ENCODE measurements at regions not wholly inside any gene's neighbourhood (a gene's known extent, or its start where the extent isn't known, plus 50 kb on each side); places are given as distances from the start of the nearest gene placed in this dataset.

DNA sequence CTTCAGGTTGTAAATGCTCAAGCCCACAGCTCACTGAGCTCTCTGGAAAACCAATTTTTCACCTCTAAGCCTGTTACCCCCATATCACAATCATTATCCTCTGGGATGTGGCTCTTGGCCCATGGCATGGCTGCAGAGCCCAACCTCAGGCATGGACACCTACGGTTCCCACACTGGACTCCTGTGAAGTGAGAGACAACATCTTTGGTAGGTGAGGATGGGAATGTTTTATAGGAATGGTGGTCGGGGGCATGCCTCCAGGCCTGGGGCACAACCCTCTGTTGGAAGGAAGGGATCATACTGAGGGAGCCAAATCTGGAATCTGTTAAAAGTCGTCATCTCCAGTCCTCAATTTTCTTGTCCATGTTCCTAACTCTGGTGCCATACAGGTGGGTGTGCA, 179.1 kb downstream of the FOXD2 start:
- intact Hi-C loops (cut with DNase I, micrococcal nuclease), result no loop called here

DNA sequence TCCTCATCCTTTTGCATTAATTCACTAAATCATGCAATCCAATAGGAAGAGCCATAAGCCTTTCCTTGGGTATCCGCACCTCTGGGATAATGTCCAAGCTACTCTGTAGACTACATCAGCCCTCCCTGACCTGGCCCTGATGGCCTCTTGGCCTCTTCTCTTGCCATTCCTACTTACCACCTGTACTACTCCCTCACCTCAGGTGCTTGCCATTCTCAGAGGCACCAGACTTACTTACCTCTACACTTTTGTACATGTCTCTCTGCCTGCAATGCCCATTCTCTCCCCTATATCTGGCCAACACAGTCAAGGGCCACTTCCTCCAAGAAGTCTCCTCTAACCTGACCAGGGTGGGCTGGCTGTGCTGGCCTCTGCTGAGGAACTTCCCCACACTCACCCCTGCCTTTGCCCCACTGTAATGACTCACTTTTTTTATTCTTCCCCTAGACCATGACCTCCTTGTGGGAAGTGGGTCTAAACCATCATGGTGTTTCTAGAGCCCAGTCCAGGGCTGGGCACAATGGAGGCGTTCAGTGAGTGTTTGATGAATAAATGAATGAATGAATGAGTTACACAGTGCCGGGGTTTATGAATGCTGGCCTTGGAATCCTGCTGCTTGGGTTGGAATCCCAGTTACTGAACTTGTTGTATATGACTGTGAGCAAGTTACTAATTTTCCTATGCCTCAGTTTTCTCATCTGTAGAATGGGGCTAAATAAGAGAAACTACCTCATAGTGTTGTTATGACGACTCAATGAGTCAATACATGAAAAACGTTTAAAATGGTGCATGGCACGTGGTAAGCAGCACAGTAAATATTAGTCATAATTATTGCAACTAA, 179.8 kb downstream of the FOXD2 start:
- Mint-ChIP-seq H3K27me3 (peaks cover 15% of the 10 kb centered on the region), H3K27ac (no peak overlapping the region), H3K9me3 (ENCODE audit: low read depth) (no peaks in the 10 kb centered on the region), H3K36me3 (ENCODE audit: low read depth) (no peaks in the 10 kb centered on the region), H3K4me1 (no peaks in the 10 kb centered on the region), H3K4me3 (no peak overlapping the region)
- CTCF ChIA-PET, result no interaction called here
- peak; percentile 16 for ATAC-seq
- intact Hi-C loops (cut with DNase I, micrococcal nuclease), result no loop called here
- POLR2A ChIA-PET, result no interaction called here
- DNase-seq, result no peak

More for the DNA sequence above, 179.1 kb downstream of the FOXD2 start:
- ChIA-PET CTCF (no interaction called here), POLR2A (no interaction called here)
- ATAC-seq, result no peak
- Mint-ChIP-seq H3K27me3 (peaks cover 15% of the 10 kb centered on the region), H3K9me3 (ENCODE audit: low read depth) (no peaks in the 10 kb centered on the region), H3K4me1 (no peaks in the 10 kb centered on the region), H3K27ac (no peak overlapping the region), H3K36me3 (ENCODE audit: low read depth) (no peaks in the 10 kb centered on the region), H3K4me3 (no peak overlapping the region)
- no peak for DNase-seq

- intact Hi-C loops (cut with DNase I, micrococcal nuclease), result no loop called here
- Mint-ChIP-seq H3K9me3 (ENCODE audit: low read depth) (no peaks in the 10 kb centered on the region), H3K4me1 (no peaks in the 10 kb centered on the region), H3K36me3 (ENCODE audit: low read depth) (no peaks in the 10 kb centered on the region), H3K27ac (no peak overlapping the region), H3K27me3 (peaks cover 12% of the 10 kb centered on the region), H3K4me3 (no peak overlapping the region)
- no peak for ATAC-seq
- ChIA-PET POLR2A (no interaction called here), CTCF (no interaction called here)
- no peak for DNase-seq
Measured at GRCh38 chr1:47618222-47618720, 180.4 kb downstream of the FOXD2 start.

- ChIA-PET CTCF (interaction anchor here (0.7 kb wide), 1 partner anchor 166 kb away, joined by 3 read pairs; no protein-coding TSS in a partner anchor), POLR2A (no interaction called here)
- H3K9me3 Mint-ChIP-seq (ENCODE audit: low read depth), result no peaks in the 10 kb centered on the region
- H3K36me3 Mint-ChIP-seq (ENCODE audit: low read depth), result no peaks in the 10 kb centered on the region
- no peak overlapping the region for H3K4me3 Mint-ChIP-seq
- H3K4me1 Mint-ChIP-seq, result no peaks in the 10 kb centered on the region
- H3K27ac Mint-ChIP-seq, result no peak overlapping the region
- H3K27me3 Mint-ChIP-seq, result peaks cover 12% of the 10 kb centered on the region
- ATAC-seq, result no peak
- no peak for DNase-seq
- intact Hi-C loops (cut with DNase I, micrococcal nuclease), result no loop called here
Measured at GRCh38 chr1:47618830-47619229, 181.0 kb downstream of the FOXD2 start.

GRCh38 chr1:47621483-47621882, 183.6 kb downstream of the FOXD2 start:
- ATAC-seq, result no peak
- H3K9me3 Mint-ChIP-seq (ENCODE audit: low read depth), result no peaks in the 10 kb centered on the region
- POLR2A ChIA-PET, result no interaction called here
- CTCF ChIA-PET, result no interaction called here
- no peaks in the 10 kb centered on the region for H3K4me1 Mint-ChIP-seq
- no peak overlapping the region for H3K27ac Mint-ChIP-seq
- peaks cover 7% of the 10 kb centered on the region for H3K27me3 Mint-ChIP-seq
- H3K36me3 Mint-ChIP-seq (ENCODE audit: low read depth), result no peaks in the 10 kb centered on the region
- intact Hi-C loops (cut with DNase I, micrococcal nuclease), result no loop called here
- no peak for DNase-seq
- no peak overlapping the region for H3K4me3 Mint-ChIP-seq

DNA sequence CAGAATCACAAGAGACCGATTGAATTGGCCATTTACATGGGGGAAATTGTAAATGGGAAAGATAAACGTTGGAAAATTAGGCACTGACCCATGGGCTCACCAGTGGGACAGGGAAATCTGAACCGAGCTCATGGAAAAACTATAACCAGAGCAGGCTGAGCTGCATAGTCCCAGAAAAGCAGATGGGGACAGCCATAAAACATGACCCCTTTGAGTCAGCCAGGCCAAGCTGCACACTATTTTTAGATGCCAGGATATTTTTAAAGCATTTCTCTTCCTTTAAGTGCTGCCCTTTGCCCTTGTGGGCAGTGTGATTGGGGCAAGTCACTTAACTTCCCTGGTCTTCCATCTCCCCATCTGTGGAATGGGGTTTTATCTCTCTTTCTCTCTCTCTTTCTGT, 184.1 kb downstream of the FOXD2 start:
- POLR2A ChIA-PET, result no interaction called here
- no peaks in the 10 kb centered on the region for H3K4me1 Mint-ChIP-seq
- H3K4me3 Mint-ChIP-seq, result no peak overlapping the region
- no peak overlapping the region for H3K27ac Mint-ChIP-seq
- CTCF ChIA-PET, result no interaction called here
- no peaks in the 10 kb centered on the region for H3K36me3 Mint-ChIP-seq (ENCODE audit: low read depth)
- DNase-seq (no peak), ATAC-seq (no peak)
- H3K27me3 Mint-ChIP-seq, result peaks cover 7% of the 10 kb centered on the region
- intact Hi-C loops (cut with DNase I, micrococcal nuclease), result no loop called here
- no peaks in the 10 kb centered on the region for H3K9me3 Mint-ChIP-seq (ENCODE audit: low read depth)

- intact Hi-C loops (cut with DNase I, micrococcal nuclease), result no loop called here
- ChIA-PET CTCF (interaction anchor here (0.6 kb wide), 1 partner anchor 42 kb away, joined by 3 read pairs; no protein-coding TSS in a partner anchor), POLR2A (no interaction called here)
- DNase-seq (no peak), ATAC-seq (no peak)
- H3K4me3 Mint-ChIP-seq, result no peak overlapping the region
- no peaks in the 10 kb centered on the region for H3K36me3 Mint-ChIP-seq (ENCODE audit: low read depth)
- H3K9me3 Mint-ChIP-seq (ENCODE audit: low read depth), result no peaks in the 10 kb centered on the region
- H3K27ac Mint-ChIP-seq, result no peak overlapping the region
- no peaks in the 10 kb centered on the region for H3K4me1 Mint-ChIP-seq
- peaks cover 3% of the 10 kb centered on the region for H3K27me3 Mint-ChIP-seq
Measured at GRCh38 chr1:47622776-47623556, 185.1 kb downstream of the FOXD2 start.

- no peak for ATAC-seq
- Mint-ChIP-seq H3K27me3 (peaks cover 4% of the 10 kb centered on the region), H3K36me3 (ENCODE audit: low read depth) (no peaks in the 10 kb centered on the region), H3K9me3 (ENCODE audit: low read depth) (no peaks in the 10 kb centered on the region), H3K4me1 (no peaks in the 10 kb centered on the region), H3K27ac (no peak overlapping the region), H3K4me3 (no peak overlapping the region)
- no peak for DNase-seq
- ChIA-PET CTCF (no interaction called here), POLR2A (no interaction called here)
- intact Hi-C loops (cut with DNase I, micrococcal nuclease), result no loop called here
Measured at GRCh38 chr1:47623557-47623940, 185.7 kb downstream of the FOXD2 start.

GRCh38 chr1:47624531-47624930, 186.7 kb downstream of the FOXD2 start:
- H3K27me3 Mint-ChIP-seq, result peaks cover 5% of the 10 kb centered on the region
- POLR2A ChIA-PET, result no interaction called here
- DNase-seq, result no peak
- CTCF ChIA-PET, result no interaction called here
- no peak overlapping the region for H3K27ac Mint-ChIP-seq
- no peaks in the 10 kb centered on the region for H3K4me1 Mint-ChIP-seq
- H3K4me3 Mint-ChIP-seq, result no peak overlapping the region
- H3K9me3 Mint-ChIP-seq (ENCODE audit: low read depth), result no peaks in the 10 kb centered on the region
- H3K36me3 Mint-ChIP-seq (ENCODE audit: low read depth), result no peaks in the 10 kb centered on the region
- ATAC-seq, result no peak
- intact Hi-C loops (cut with DNase I, micrococcal nuclease), result no loop called here

DNA sequence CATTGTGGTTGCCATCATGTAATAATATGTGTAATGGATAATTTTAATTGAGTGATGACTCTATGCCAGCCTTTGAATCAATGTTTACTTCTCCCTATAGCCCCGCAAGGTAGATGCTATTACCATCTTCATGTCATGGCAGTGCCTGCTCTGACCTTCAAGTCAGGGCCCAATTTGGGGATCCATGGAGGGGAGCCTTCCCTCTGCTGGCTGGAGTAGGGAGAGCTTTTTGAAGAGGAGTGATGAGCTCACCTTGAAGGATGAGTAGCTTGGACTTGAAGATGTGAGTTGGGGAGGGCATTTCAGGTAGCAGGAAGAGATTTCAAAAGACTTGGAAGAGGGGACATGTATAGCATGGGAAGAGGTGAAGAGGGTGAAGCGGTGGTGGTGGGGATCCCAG, 189.2 kb downstream of the FOXD2 start:
- ATAC-seq (no peak), DNase-seq (no peak)
- Mint-ChIP-seq H3K27me3 (peaks cover 5% of the 10 kb centered on the region), H3K4me1 (no peaks in the 10 kb centered on the region), H3K9me3 (ENCODE audit: low read depth) (no peaks in the 10 kb centered on the region), H3K4me3 (no peak overlapping the region), H3K36me3 (ENCODE audit: low read depth) (no peaks in the 10 kb centered on the region), H3K27ac (no peak overlapping the region)
- POLR2A ChIA-PET, result no interaction called here
- intact Hi-C loops (cut with DNase I, micrococcal nuclease), result no loop called here
- CTCF ChIA-PET, result no interaction called here

DNA sequence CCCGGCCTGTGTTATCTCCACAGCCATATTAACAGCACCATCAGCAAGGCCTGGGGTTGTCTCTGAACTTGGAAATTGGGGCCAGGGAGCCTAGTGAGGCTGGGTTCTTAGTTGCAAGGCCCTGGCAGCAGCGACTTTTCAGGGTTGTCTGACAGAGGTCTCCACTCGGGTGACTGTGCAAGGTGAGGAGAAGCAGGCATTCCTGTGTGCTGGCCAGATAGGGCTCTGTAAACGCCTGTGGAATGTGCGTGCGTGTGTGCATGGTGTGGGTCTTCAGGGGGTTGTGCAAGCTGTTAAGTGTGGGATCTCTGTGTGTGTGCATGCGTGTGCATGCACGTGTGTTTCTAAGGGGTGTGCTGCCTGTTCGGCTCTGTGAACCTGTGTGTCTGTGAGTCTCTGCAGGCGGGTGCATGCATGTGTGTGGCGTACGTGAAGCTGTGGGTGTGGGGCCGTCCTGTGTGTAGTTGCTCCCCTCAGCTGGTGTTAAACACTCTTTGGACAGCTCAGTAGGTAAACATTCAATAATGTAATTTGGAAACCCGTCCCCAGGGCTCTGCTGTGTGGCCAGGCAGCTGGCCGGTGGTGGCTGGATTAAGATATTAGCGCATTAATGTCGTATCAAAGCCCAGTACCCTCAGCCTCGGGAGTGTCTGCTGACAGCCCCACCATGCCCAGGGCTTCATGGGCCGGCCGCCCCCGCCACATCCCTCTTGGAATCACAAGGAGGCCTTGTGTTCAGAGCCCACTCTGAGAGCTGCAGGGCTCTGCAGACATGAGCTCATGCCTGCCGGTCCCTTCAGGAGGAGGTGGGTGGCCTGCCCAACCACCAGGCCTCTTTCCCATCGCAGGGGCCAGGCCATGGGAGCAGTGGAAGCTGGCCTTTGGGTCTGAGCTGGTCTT, 189.9 kb downstream of the FOXD2 start:
- CTCF ChIA-PET, result interaction anchor here (0.9 kb wide), 1 partner anchor 98 kb away, joined by 3 read pairs; no protein-coding TSS in a partner anchor
- H3K27ac Mint-ChIP-seq, result no peak overlapping the region
- H3K4me3 Mint-ChIP-seq, result no peak overlapping the region
- no peaks in the 10 kb centered on the region for H3K9me3 Mint-ChIP-seq (ENCODE audit: low read depth)
- no peaks in the 10 kb centered on the region for H3K4me1 Mint-ChIP-seq
- POLR2A ChIA-PET, result no interaction called here
- intact Hi-C loops (cut with DNase I, micrococcal nuclease), result no loop called here
- peaks cover 3% of the 10 kb centered on the region for H3K27me3 Mint-ChIP-seq
- no peaks in the 10 kb centered on the region for H3K36me3 Mint-ChIP-seq (ENCODE audit: low read depth)
- DNase-seq (no peak), ATAC-seq (no peak)

All from activated CD4-positive, alpha-beta T cell treated with anti-CD3 and anti-CD28 coated beads for 36 hours (primary cell).